Type B pancreatic cell (in vitro differentiated cells): ENCODE measurements at regions not wholly inside any gene's neighbourhood (a gene's known extent, or its start where the extent isn't known, plus 50 kb on each side); places are given as distances from the start of the nearest gene placed in this dataset.

Experiments
- DNase-seq: peaks from one replicate; pipeline ENCODE4 v3.0.0; 2021; ENCODE audit warnings: mixed read lengths; ENCODE audit not compliant: unreplicated experiment; ENCODE audit errors: extremely low spot score
- H3K27ac Mint-ChIP-seq: 2 replicates; pipeline ENCODE4 v1.8.0; 2021; ENCODE audit warnings: mild to moderate bottlenecking, mixed read lengths
- H3K27me3 Mint-ChIP-seq: 2 replicates; pipeline ENCODE4 v1.8.0; 2021; ENCODE audit warnings: mixed read lengths
- H3K36me3 Mint-ChIP-seq: 2 replicates; pipeline ENCODE4 v1.8.0; 2021; ENCODE audit warnings: mixed read lengths
- H3K4me1 Mint-ChIP-seq: one replicate; pipeline ENCODE4 v1.8.0; 2021; ENCODE audit warnings: mixed read lengths; ENCODE audit not compliant: unreplicated experiment
- H3K4me3 Mint-ChIP-seq: 2 replicates; pipeline ENCODE4 v1.8.0; 2021; ENCODE audit warnings: mild to moderate bottlenecking, mixed read lengths
- H3K9me3 Mint-ChIP-seq: 2 replicates; pipeline ENCODE4 v1.8.0; 2021; ENCODE audit warnings: mixed read lengths
- CTCF ChIP-seq: fragments of 200-600 bp; sonication (generic); conservative IDR thresholded peaks from 2 replicates; pipeline ENCODE4 v1.5.0; 2021; ENCODE audit warnings: antibody characterized with exemption, mild to moderate bottlenecking

GRCh38 chr3:150040097-150040496, 69.4 kb upstream of the PFN2 start:
- Mint-ChIP-seq H3K36me3 (no peaks in the 10 kb centered on the region), H3K9me3 (peaks cover 12% of the 10 kb centered on the region), H3K27ac (no peak overlapping the region), H3K4me1 (peaks cover 5% of the 10 kb centered on the region), H3K4me3 (no peak overlapping the region), H3K27me3 (no peaks in the 10 kb centered on the region)
- no peak for DNase-seq
- TF ChIP-seq CTCF: no peak

GRCh38 chr3:150038830-150039229, 68.1 kb upstream of the PFN2 start:
- H3K4me1 Mint-ChIP-seq: peaks cover 12% of the 10 kb centered on the region
- H3K36me3 Mint-ChIP-seq: no peaks in the 10 kb centered on the region
- DNase-seq: no peak
- H3K4me3 Mint-ChIP-seq: no peak overlapping the region
- no peak for TF ChIP-seq CTCF
- no peaks in the 10 kb centered on the region for H3K27me3 Mint-ChIP-seq
- no peak overlapping the region for H3K27ac Mint-ChIP-seq
- H3K9me3 Mint-ChIP-seq: peaks cover 12% of the 10 kb centered on the region

- Mint-ChIP-seq H3K27me3 (no peaks in the 10 kb centered on the region), H3K27ac (no peak overlapping the region), H3K36me3 (no peaks in the 10 kb centered on the region), H3K4me3 (no peak overlapping the region), H3K4me1 (peaks cover 12% of the 10 kb centered on the region), H3K9me3 (peaks cover 12% of the 10 kb centered on the region)
- TF ChIP-seq CTCF: no peak
- DNase-seq: no peak
Observed at GRCh38 chr3:150036780-150037179, 66.1 kb upstream of the PFN2 start.

- no peak overlapping the region for H3K27ac Mint-ChIP-seq
- H3K27me3 Mint-ChIP-seq: no peaks in the 10 kb centered on the region
- peaks cover 12% of the 10 kb centered on the region for H3K4me1 Mint-ChIP-seq
Observed at GRCh38 chr3:150035910-150036612, 65.4 kb upstream of the PFN2 start.

GRCh38 chr3:150035301-150035779, 64.6 kb upstream of the PFN2 start:
- Mint-ChIP-seq H3K27ac (no peak overlapping the region), H3K4me1 (peaks cover 12% of the 10 kb centered on the region), H3K4me3 (no peak overlapping the region), H3K36me3 (no peaks in the 10 kb centered on the region), H3K27me3 (no peaks in the 10 kb centered on the region), H3K9me3 (peaks cover 3% of the 10 kb centered on the region)
- TF ChIP-seq CTCF: no peak
- no peak for DNase-seq

More at GRCh38 chr3:150035910-150036612, 65.4 kb upstream of the PFN2 start:
- no peak for DNase-seq
- Mint-ChIP-seq H3K9me3 (peaks cover 8% of the 10 kb centered on the region), H3K36me3 (no peaks in the 10 kb centered on the region), H3K4me3 (no peak overlapping the region)
- no peak for TF ChIP-seq CTCF
